ENCODE measurements at regions not wholly inside any gene's neighbourhood (a gene's known extent, or its start where the extent isn't known, plus 50 kb on each side); places are given as distances from the start of the nearest gene placed in this dataset.
A peak's percentile ranks its signal among the peaks of the same experiment; 100 is the strongest.

GRCh38 chr4:11223311-11223710, 205.4 kb downstream of the HS3ST1 start:
- Histone ChIP-seq H3K27me3 (ENCODE audit: insufficient read depth, low read length, poor library complexity) (no peaks in the 10 kb centered on the region), H3K4me3 (ENCODE audit: low read depth in 1 of 2, low read length in 2 of 2) (no peak overlapping the region), H3K27ac (ENCODE audit: low read length) (no peak overlapping the region), H4K20me1 (ENCODE audit: insufficient read depth, low read length) (no peaks in the 10 kb centered on the region), H3K36me3 (ENCODE audit: insufficient read depth, low read length) (no peaks in the 10 kb centered on the region), H2AFZ (ENCODE audit: low read depth, low read length) (no peak overlapping the region), H3K9ac (ENCODE audit: low read depth, low read length) (no peak overlapping the region), H3K9me3 (ENCODE audit: insufficient read depth, low read length, severe bottlenecking) (no peaks in the 10 kb centered on the region), H3K4me1 (ENCODE audit: insufficient read depth, low read length) (no peaks in the 10 kb centered on the region), H3K79me2 (ENCODE audit: insufficient read depth, low read length) (no peaks in the 10 kb centered on the region), H3K4me2 (ENCODE audit: insufficient read depth, low read length) (no peak overlapping the region)
- TF ChIP-seq CTCF (IDR thresholded peaks at IDR 0.05; ENCODE audit: borderline replicate concordance, extremely low read depth, low read length, poor library complexity, severe bottlenecking) = no peak
- no peak for TF ChIP-seq EZH2 (IDR thresholded peaks at IDR 0.05; ENCODE audit: borderline replicate concordance, low read depth, low read length, severe bottlenecking)
- no peak for ATAC-seq (ENCODE audit: insufficient read depth, low read depth)
- no peak for DNase-seq

GRCh38 chr4:11218692-11219091, 210.0 kb downstream of the HS3ST1 start:
- no peak for ATAC-seq (ENCODE audit: insufficient read depth, low read depth)
- no peaks in the 10 kb centered on the region for H3K79me2 ChIP-seq (ENCODE audit: insufficient read depth, low read length)
- H3K4me2 ChIP-seq (ENCODE audit: insufficient read depth, low read length) = no peak overlapping the region
- no peaks in the 10 kb centered on the region for H3K9me3 ChIP-seq (ENCODE audit: insufficient read depth, low read length, severe bottlenecking)
- no peak overlapping the region for H2AFZ ChIP-seq (ENCODE audit: low read depth, low read length)
- H4K20me1 ChIP-seq (ENCODE audit: insufficient read depth, low read length) = no peaks in the 10 kb centered on the region
- no peak overlapping the region for H3K9ac ChIP-seq (ENCODE audit: low read depth, low read length)
- no peaks in the 10 kb centered on the region for H3K36me3 ChIP-seq (ENCODE audit: insufficient read depth, low read length)
- H3K27ac ChIP-seq (ENCODE audit: low read length) = no peak overlapping the region
- no peak for DNase-seq
- no peaks in the 10 kb centered on the region for H3K4me1 ChIP-seq (ENCODE audit: insufficient read depth, low read length)
- H3K27me3 ChIP-seq (ENCODE audit: insufficient read depth, low read length, poor library complexity) = no peaks in the 10 kb centered on the region
- no peak overlapping the region for H3K4me3 ChIP-seq (ENCODE audit: low read depth in 1 of 2, low read length in 2 of 2)
- TF ChIP-seq EZH2 (IDR thresholded peaks at IDR 0.05; ENCODE audit: borderline replicate concordance, low read depth, low read length, severe bottlenecking) (no peak), CTCF (IDR thresholded peaks at IDR 0.05; ENCODE audit: borderline replicate concordance, extremely low read depth, low read length, poor library complexity, severe bottlenecking) (peak; percentile 28)

GRCh38 chr4:11216520-11216919, 212.2 kb downstream of the HS3ST1 start:
- H3K27me3 ChIP-seq (ENCODE audit: insufficient read depth, low read length, poor library complexity) = no peaks in the 10 kb centered on the region
- H3K9me3 ChIP-seq (ENCODE audit: insufficient read depth, low read length, severe bottlenecking) = no peaks in the 10 kb centered on the region
- H3K4me2 ChIP-seq (ENCODE audit: insufficient read depth, low read length) = no peak overlapping the region
- no peaks in the 10 kb centered on the region for H3K4me1 ChIP-seq (ENCODE audit: insufficient read depth, low read length)
- no peak overlapping the region for H3K4me3 ChIP-seq (ENCODE audit: low read depth in 1 of 2, low read length in 2 of 2)
- TF ChIP-seq CTCF (IDR thresholded peaks at IDR 0.05; ENCODE audit: borderline replicate concordance, extremely low read depth, low read length, poor library complexity, severe bottlenecking) = no peak
- no peak for TF ChIP-seq EZH2 (IDR thresholded peaks at IDR 0.05; ENCODE audit: borderline replicate concordance, low read depth, low read length, severe bottlenecking)
- H2AFZ ChIP-seq (ENCODE audit: low read depth, low read length) = no peak overlapping the region
- no peak overlapping the region for H3K9ac ChIP-seq (ENCODE audit: low read depth, low read length)
- H3K79me2 ChIP-seq (ENCODE audit: insufficient read depth, low read length) = no peaks in the 10 kb centered on the region
- H4K20me1 ChIP-seq (ENCODE audit: insufficient read depth, low read length) = no peaks in the 10 kb centered on the region
- H3K27ac ChIP-seq (ENCODE audit: low read length) = no peak overlapping the region
- no peaks in the 10 kb centered on the region for H3K36me3 ChIP-seq (ENCODE audit: insufficient read depth, low read length)
- DNase-seq (no peak), ATAC-seq (ENCODE audit: insufficient read depth, low read depth) (no peak)

GRCh38 chr4:11214281-11214680, 214.4 kb downstream of the HS3ST1 start:
- H3K9me3 ChIP-seq (ENCODE audit: insufficient read depth, low read length, severe bottlenecking) = no peaks in the 10 kb centered on the region
- H3K27me3 ChIP-seq (ENCODE audit: insufficient read depth, low read length, poor library complexity) = no peaks in the 10 kb centered on the region
- H3K27ac ChIP-seq (ENCODE audit: low read length) = no peak overlapping the region
- H3K4me3 ChIP-seq (ENCODE audit: low read depth in 1 of 2, low read length in 2 of 2) = no peak overlapping the region
- no peak overlapping the region for H3K9ac ChIP-seq (ENCODE audit: low read depth, low read length)
- TF ChIP-seq EZH2 (IDR thresholded peaks at IDR 0.05; ENCODE audit: borderline replicate concordance, low read depth, low read length, severe bottlenecking) = no peak
- TF ChIP-seq CTCF (IDR thresholded peaks at IDR 0.05; ENCODE audit: borderline replicate concordance, extremely low read depth, low read length, poor library complexity, severe bottlenecking) = no peak
- H3K36me3 ChIP-seq (ENCODE audit: insufficient read depth, low read length) = no peaks in the 10 kb centered on the region
- no peaks in the 10 kb centered on the region for H3K79me2 ChIP-seq (ENCODE audit: insufficient read depth, low read length)
- H4K20me1 ChIP-seq (ENCODE audit: insufficient read depth, low read length) = no peaks in the 10 kb centered on the region
- no peak overlapping the region for H3K4me2 ChIP-seq (ENCODE audit: insufficient read depth, low read length)
- no peak overlapping the region for H2AFZ ChIP-seq (ENCODE audit: low read depth, low read length)
- no peak for ATAC-seq (ENCODE audit: insufficient read depth, low read depth)
- no peak for DNase-seq
- no peaks in the 10 kb centered on the region for H3K4me1 ChIP-seq (ENCODE audit: insufficient read depth, low read length)

Measured in DND-41 (cell line).